MM.1S (cell line): ENCODE measurements at regions not wholly inside any gene's neighbourhood (a gene's known extent, or its start where the extent isn't known, plus 50 kb on each side); places are given as distances from the start of the nearest gene placed in this dataset.

ENCODE experiments used
- DNase-seq: peaks from one replicate; pipeline ENCODE4 v3.0.0-alpha.2; 2015
- H2AFZ ChIP-seq: fragments of 300-600 bp; sonication (generic); 2 replicates; pipeline ENCODE4 v1.6.0; 2016; ENCODE audit warnings: antibody characterized with exemption, low read length
- H3F3A ChIP-seq: fragments of 300-600 bp; sonication (generic); 2 replicates; pipeline ENCODE4 v1.6.1; 2016; ENCODE audit warnings: mild to moderate bottlenecking, antibody characterized with exemption, low read length, moderate library complexity, mixed read lengths; ENCODE audit not compliant: insufficient read depth
- H3K27ac ChIP-seq: fragments of 300-600 bp; sonication (generic); 2 replicates; pipeline ENCODE4 v1.5.1; 2016; ENCODE audit warnings: mild to moderate bottlenecking, low read length
- H3K27me3 ChIP-seq: fragments of 300-600 bp; sonication (generic); replicated peaks from 2 replicates; pipeline ENCODE4 v1.6.0; 2016; ENCODE audit warnings: low read length; ENCODE audit not compliant: insufficient read depth
- H3K36me3 ChIP-seq: fragments of 300-600 bp; sonication (generic); replicated peaks from 2 replicates; pipeline ENCODE4 v1.6.1; 2016; ENCODE audit warnings: mild to moderate bottlenecking, low read length, mixed read lengths; ENCODE audit not compliant: insufficient read depth
- H3K4me1 ChIP-seq: fragments of 300-600 bp; sonication (generic); 2 replicates; pipeline ENCODE4 v1.6.1; 2016; ENCODE audit warnings: low read length, mixed read lengths
- H3K4me2 ChIP-seq: fragments of 300-600 bp; sonication (generic); 2 replicates; pipeline ENCODE4 v1.6.0; 2016; ENCODE audit warnings: low read depth, low read length
- H3K4me3 ChIP-seq: fragments of 300-600 bp; sonication (generic); 2 replicates; pipeline ENCODE4 v1.5.1; 2016; ENCODE audit warnings: low read length, mixed read lengths
- H3K79me2 ChIP-seq: fragments of 300-600 bp; sonication (generic); 2 replicates; pipeline ENCODE4 v1.6.1; 2016; ENCODE audit warnings: mixed run types, low read length, mixed read lengths
- H3K9ac ChIP-seq: fragments of 300-600 bp; sonication (generic); 2 replicates; pipeline ENCODE4 v1.6.1; 2016; ENCODE audit warnings: low read length, mixed read lengths
- H3K9me2 ChIP-seq: fragments of 300-600 bp; sonication (generic); replicated peaks from 2 replicates; pipeline ENCODE4 v1.6.1; 2016; ENCODE audit warnings: mild to moderate bottlenecking, low read length, mixed read lengths; ENCODE audit not compliant: insufficient read depth
- H3K9me3 ChIP-seq: fragments of 300-600 bp; sonication (generic); replicated peaks from 2 replicates; pipeline ENCODE4 v1.6.1; 2016; ENCODE audit warnings: mild to moderate bottlenecking, low read length, mixed read lengths; ENCODE audit not compliant: insufficient read depth
- H4K20me1 ChIP-seq: fragments of 300-600 bp; sonication (generic); 2 replicates; pipeline ENCODE4 v1.6.1; 2016; ENCODE audit warnings: mild to moderate bottlenecking, low read length, moderate library complexity, mixed read lengths; ENCODE audit not compliant: insufficient read depth
- CTCF ChIP-seq: fragments of 300-600 bp; sonication (generic); IDR thresholded peaks from 2 replicates; pipeline ENCODE4 v1.5.1; 2016; ENCODE audit warnings: antibody characterized with exemption, low read length, mixed read lengths
- EZH2 ChIP-seq: fragments of 300-600 bp; sonication (generic); optimal IDR thresholded peaks from 2 replicates; pipeline ENCODE3; 2017; ENCODE audit warnings: low read depth, mild to moderate bottlenecking, antibody characterized with exemption, low read length, mixed read lengths
- EZH2phosphoT487 ChIP-seq: fragments of 300-600 bp; sonication (generic); IDR thresholded peaks from 2 replicates; pipeline ENCODE4 v1.6.1; 2018; ENCODE audit warnings: antibody characterized with exemption, low read length

GRCh38 chrX:78384486-78384885 is 57.1 kb upstream of the CYSLTR1 start:
- H3K27me3 ChIP-seq = no peaks in the 10 kb centered on the region
- no peak for DNase-seq
- H3K4me2 ChIP-seq = no peak overlapping the region
- H3K9ac ChIP-seq = no peak overlapping the region
- no peaks in the 10 kb centered on the region for H3K36me3 ChIP-seq
- H2AFZ ChIP-seq = no peak overlapping the region
- no peaks in the 10 kb centered on the region for H3F3A ChIP-seq
- H3K4me3 ChIP-seq = no peak overlapping the region
- no peak overlapping the region for H3K27ac ChIP-seq
- no peaks in the 10 kb centered on the region for H3K9me3 ChIP-seq
- H4K20me1 ChIP-seq = no peaks in the 10 kb centered on the region
- no peak for TF ChIP-seq CTCF
- TF ChIP-seq EZH2phosphoT487 = no peak
- no peak for TF ChIP-seq EZH2
- no peaks in the 10 kb centered on the region for H3K9me2 ChIP-seq
- H3K4me1 ChIP-seq = 0 out of 2 replicates have a peak, but pooled peaks cover 7% of the 10 kb centered on the region
- H3K79me2 ChIP-seq = no peaks in the 10 kb centered on the region

- no peaks in the 10 kb centered on the region for H3K79me2 ChIP-seq
- no peak overlapping the region for H3K27ac ChIP-seq
- H3K9me2 ChIP-seq = no peaks in the 10 kb centered on the region
- H3K9ac ChIP-seq = no peak overlapping the region
- no peaks in the 10 kb centered on the region for H4K20me1 ChIP-seq
- H3K27me3 ChIP-seq = no peaks in the 10 kb centered on the region
- TF ChIP-seq CTCF (no peak), EZH2 (no peak), EZH2phosphoT487 (no peak)
- H3K9me3 ChIP-seq = no peaks in the 10 kb centered on the region
- no peaks in the 10 kb centered on the region for H3F3A ChIP-seq
- H3K36me3 ChIP-seq = no peaks in the 10 kb centered on the region
- no peak overlapping the region for H3K4me2 ChIP-seq
- H3K4me1 ChIP-seq = 0 out of 2 replicates have a peak, but pooled peaks cover 7% of the 10 kb centered on the region
- H2AFZ ChIP-seq = no peak overlapping the region
- peak; percentile 48 for DNase-seq
- no peak overlapping the region for H3K4me3 ChIP-seq
Measured at GRCh38 chrX:78383594-78383993, 56.2 kb upstream of the CYSLTR1 start.

GRCh38 chrX:78378476-78379115 is 51.2 kb upstream of the CYSLTR1 start:
- H3F3A ChIP-seq = peaks cover 10% of the 10 kb centered on the region; the same call in 1 of the 2 replicates
- H3K4me1 ChIP-seq = peaks cover 7% of the 10 kb centered on the region
- no peaks in the 10 kb centered on the region for H3K27me3 ChIP-seq
- no peaks in the 10 kb centered on the region for H3K79me2 ChIP-seq
- H3K4me2 ChIP-seq = no peak overlapping the region
- no peaks in the 10 kb centered on the region for H4K20me1 ChIP-seq
- no peak overlapping the region for H3K4me3 ChIP-seq
- no peak overlapping the region for H3K9ac ChIP-seq
- TF ChIP-seq EZH2phosphoT487 (no peak), CTCF (no peak), EZH2 (no peak)
- no peak for DNase-seq
- no peak overlapping the region for H3K27ac ChIP-seq
- no peaks in the 10 kb centered on the region for H3K36me3 ChIP-seq
- no peaks in the 10 kb centered on the region for H3K9me3 ChIP-seq
- H3K9me2 ChIP-seq = no peaks in the 10 kb centered on the region
- no peak overlapping the region for H2AFZ ChIP-seq
